ENCODE measurements at regions not wholly inside any gene's neighbourhood (a gene's known extent, or its start where the extent isn't known, plus 50 kb on each side); places are given as distances from the start of the nearest gene placed in this dataset.
"Not testable (repeated sequence)": the region's sequence is repeated elsewhere in the genome, so short reads cannot be mapped to it uniquely, and the experiment has no call there.

DNA sequence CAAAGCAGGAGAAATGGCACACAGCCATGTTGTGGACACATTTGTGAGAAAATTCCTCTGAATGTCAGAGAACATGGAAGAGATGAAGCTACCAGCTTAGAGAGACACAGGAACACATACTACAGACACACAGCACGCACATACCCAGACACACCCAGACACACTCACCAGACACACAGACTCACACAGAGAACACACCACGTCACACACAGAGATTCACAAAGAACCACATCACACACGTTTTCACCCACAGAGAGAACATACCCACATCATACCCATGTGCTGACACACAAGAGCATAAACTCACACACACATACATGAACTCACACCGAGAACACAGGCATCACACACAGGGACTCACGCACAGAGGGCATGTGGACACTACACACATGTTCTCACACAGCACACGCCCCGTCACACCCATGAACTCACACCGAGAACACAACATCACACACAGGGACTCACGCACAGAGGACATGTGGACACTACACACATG, 124.9 kb downstream of the METRNL start:
- DNase-seq, result no peak

DNA sequence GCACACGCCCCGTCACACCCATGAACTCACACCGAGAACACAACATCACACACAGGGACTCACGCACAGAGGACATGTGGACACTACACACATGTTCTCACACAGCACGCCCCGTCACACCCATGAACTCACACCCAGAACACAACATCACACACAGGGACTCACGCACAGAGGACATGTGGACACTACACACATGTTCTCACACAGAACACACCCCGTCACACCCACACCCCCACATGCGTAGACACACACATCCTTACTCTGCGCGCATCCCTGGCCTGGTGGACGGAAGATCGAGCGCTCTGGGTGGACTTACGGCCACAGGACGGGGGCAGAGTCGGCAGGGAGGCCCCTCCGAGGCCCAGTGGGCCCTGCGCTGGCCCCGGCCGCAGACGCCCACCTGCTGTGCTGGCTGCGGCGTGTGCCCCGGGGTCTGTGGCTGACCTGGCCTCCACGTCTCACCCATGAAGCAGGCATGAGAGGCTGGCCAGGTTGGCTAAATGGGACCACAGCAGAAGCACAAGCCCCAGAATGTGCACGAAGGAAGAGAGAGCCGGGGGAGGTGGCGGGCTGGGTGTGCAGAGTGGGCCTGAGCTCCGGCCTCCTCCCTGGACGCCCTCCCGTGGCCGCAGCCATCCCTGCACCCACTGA, 125.5 kb downstream of the METRNL start:
- not testable (repeated sequence) for DNase-seq

DNA sequence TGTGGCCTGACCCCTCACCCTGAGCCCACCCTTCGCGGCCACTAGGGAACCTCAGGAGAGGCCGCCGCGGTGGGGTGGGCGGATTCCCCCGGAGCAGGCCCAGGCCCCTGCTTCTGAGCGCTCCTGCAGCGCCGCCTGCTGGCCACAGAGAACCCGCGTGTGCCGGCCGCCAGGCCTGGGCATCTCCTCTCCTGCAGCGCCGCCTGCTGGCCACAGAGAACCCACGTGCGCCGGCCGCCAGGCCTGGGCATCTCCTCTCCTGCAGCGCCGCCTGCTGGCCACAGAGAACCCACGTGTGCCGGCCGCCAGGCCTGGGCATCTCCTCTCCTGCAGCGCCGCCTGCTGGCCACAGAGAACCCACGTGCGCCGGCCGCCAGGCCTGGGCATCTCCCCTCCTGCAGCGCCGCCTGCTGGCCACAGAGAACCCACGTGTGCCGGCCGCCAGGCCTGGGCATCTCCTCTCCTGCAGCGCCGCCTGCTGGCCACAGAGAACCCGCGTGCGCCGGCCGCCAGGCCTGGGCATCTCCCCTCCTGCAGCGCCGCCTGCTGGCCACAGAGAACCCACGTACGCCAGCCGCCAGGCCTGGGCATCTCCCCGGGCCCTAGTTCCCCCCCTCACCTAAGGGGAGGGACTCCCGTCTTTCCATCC, 126.1 kb downstream of the METRNL start:
- not testable (repeated sequence) for DNase-seq

DNA sequence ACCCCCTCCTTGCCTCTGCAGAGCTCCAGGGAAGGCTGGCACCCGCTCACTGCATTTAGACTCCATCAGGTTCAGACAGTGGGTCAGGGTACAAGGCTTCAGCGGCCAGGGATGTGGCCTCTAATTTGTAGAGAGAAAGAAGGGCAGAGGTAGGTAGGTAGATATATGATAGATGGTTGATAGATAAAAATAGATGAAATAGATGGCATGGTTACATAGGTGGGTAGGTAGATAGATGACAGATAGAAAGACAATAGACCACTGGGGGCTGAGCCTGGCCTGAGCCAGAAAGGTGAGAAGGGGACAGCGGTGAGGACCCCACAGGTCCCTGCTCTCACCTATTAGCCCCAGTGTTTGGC, 126.6 kb downstream of the METRNL start:
- DNase-seq, result not testable (repeated sequence)

DNA sequence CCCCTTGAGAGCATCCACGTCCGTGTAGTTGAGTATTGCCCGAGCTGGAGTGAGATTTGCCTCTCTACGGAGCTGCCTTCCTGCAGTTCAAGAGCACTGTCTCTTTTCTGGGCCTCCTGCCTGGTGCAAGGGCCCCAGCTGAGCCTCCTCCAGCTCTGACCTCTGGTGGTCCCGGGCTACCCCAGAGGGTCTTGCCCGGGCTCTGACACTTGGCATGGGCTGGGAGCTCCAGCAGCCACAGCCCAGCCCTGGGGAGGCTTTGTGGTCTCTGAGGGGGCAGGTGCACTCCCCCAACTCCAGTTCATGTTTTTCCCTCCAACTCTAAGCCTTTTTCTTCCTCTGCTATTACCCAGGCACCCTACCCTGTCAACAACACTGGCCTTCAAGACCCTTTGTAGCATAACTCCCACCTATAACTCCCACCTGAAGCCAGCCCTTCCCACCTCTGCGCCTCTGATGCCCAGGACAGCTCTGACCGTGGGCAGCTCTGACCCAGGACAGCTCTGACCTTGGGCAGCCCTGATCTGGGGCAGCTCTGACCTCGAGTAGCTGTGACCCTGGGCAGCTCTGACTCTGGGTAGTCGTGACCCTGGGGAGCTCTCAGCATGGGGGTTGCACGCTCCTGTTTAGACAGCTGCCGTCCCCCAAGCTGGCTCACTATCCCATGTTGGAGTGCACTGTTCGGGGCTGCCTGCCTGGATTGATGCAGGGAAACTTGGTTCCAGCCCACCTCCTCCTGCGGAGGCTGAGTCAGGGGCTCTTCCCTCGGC, 127.6 kb downstream of the METRNL start:
- not testable (repeated sequence) for DNase-seq

DNA sequence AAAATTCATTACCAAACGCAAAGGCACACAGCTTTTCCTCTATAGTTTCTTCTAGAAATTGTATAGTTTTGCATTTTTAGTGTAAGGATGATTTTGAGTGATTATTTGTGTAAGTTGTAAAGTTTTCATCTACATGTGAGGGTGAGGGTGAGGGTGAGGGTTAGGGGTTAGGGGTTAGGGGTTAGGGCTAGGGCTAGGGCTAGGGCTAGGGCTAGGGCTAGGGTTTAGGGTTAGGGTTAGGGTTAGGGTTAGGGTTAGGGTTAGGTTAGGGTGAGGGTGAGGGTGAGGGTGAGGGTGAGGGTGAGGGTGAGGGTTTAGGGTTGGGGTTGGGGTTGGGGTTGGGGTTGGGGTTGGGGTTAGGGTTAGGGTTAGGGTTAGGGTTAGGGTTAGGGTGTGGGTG, 167.6 kb downstream of the METRNL start:
- DNase-seq, result not testable (repeated sequence)

Data from NCI-H446 (cell line).